Neural cell (in vitro differentiated cells): ENCODE measurements at regions not wholly inside any gene's neighbourhood (a gene's known extent, or its start where the extent isn't known, plus 50 kb on each side); places are given as distances from the start of the nearest gene placed in this dataset.

Experiments
- EZH2 ChIP-seq: fragments of 200-600, 300-800 bp; shearing (Covaris generic), sonication (generic); IDR thresholded peaks from 2 replicates; pipeline ENCODE4 v1.6.1; 2014; ENCODE audit warnings: antibody characterized with exemption, low read length, borderline replicate concordance, mild to moderate bottlenecking; ENCODE audit not compliant: insufficient read depth, poor library complexity, severe bottlenecking
- POLR2AphosphoS5 ChIP-seq: IDR thresholded peaks from 2 replicates; pipeline ENCODE4 v1.6.1; 2012
- TAF1 ChIP-seq: IDR thresholded peaks from 2 replicates; pipeline ENCODE4 v1.6.1; 2012; ENCODE audit warnings: low read depth
- TF ChIP-seq, protein P1 (sequence below): fragments of 450-650 bp; IDR thresholded peaks from 2 replicates; pipeline ENCODE4 v1.5.1; 2014; ENCODE audit warnings: antibody characterized with exemption, mild to moderate bottlenecking, moderate library complexity; ENCODE audit not compliant: poor library complexity, severe bottlenecking

DNA sequence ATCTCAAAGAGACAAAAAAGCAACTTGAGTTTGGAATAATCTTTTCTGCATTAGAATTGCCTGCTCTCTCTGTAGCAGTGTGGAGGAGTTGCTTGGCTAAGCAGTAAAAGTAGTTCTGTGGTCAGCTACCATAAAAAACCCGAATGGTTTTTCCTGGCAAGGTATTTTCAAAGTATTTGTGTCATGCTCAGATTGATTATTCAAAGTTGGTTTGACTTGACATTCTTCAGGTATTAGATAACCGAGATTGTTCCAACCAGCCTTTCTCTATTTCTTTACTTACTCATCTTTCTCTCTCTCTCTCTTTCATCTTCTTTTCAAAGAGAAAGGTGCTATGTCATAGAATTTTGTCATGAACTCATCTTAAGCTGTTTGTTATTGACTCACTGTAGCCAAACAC, 404.9 kb downstream of the CPS1 start:
- TF ChIP-seq, protein P1, sequence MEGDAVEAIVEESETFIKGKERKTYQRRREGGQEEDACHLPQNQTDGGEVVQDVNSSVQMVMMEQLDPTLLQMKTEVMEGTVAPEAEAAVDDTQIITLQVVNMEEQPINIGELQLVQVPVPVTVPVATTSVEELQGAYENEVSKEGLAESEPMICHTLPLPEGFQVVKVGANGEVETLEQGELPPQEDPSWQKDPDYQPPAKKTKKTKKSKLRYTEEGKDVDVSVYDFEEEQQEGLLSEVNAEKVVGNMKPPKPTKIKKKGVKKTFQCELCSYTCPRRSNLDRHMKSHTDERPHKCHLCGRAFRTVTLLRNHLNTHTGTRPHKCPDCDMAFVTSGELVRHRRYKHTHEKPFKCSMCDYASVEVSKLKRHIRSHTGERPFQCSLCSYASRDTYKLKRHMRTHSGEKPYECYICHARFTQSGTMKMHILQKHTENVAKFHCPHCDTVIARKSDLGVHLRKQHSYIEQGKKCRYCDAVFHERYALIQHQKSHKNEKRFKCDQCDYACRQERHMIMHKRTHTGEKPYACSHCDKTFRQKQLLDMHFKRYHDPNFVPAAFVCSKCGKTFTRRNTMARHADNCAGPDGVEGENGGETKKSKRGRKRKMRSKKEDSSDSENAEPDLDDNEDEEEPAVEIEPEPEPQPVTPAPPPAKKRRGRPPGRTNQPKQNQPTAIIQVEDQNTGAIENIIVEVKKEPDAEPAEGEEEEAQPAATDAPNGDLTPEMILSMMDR: no peak
- no peak for TF ChIP-seq TAF1
- TF ChIP-seq POLR2AphosphoS5: no peak
- TF ChIP-seq EZH2: no peak
